Neural cell (in vitro differentiated cells): ENCODE measurements at regions not wholly inside any gene's neighbourhood (a gene's known extent, or its start where the extent isn't known, plus 50 kb on each side); places are given as distances from the start of the nearest gene placed in this dataset.

Source experiments
- POLR2AphosphoS5 ChIP-seq: IDR thresholded peaks from 2 replicates; pipeline ENCODE4 v1.6.1; 2012
- TAF1 ChIP-seq: IDR thresholded peaks from 2 replicates; pipeline ENCODE4 v1.6.1; 2012; ENCODE audit warnings: low read depth

- TF ChIP-seq POLR2AphosphoS5 (no peak), TAF1 (no peak)
Measured at GRCh38 chr7:33701927-33702326, 203.4 kb upstream of the BMPER start.
